ENCODE measurements at regions not wholly inside any gene's neighbourhood (a gene's known extent, or its start where the extent isn't known, plus 50 kb on each side); places are given as distances from the start of the nearest gene placed in this dataset.

DNA sequence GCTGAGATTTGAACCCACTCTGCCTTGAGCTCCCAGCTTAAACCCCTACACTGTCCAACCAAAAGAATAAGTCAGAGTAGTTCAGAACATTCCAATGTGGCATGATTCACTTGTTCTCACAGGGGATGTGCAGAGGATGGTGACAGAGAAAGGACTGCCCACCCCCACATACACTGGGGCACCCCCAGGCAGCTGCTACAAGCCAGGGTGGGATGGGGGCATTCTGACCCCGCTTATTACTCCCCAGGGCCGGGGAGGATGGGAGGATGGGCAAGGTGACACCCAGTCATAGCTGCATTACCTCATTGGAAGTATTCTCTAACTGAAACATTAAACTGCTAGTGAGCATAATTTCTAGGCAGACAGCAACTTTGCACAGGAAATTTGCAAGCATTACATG is 126.0 kb upstream of the PRR20G start:
- Mint-ChIP-seq H3K4me1 (no peaks in the 10 kb centered on the region), H3K27me3 (ENCODE audit: low read depth in 3 of 3) (peaks cover 25 to 37% (median 34%) of the 10 kb centered on the region in 3 donors), H3K27ac (no peak overlapping the region), H3K36me3 (no peaks in the 10 kb centered on the region), H3K4me3 (no peak overlapping the region), H3K9me3 (peaks cover 0 to 2% (median 0%) of the 10 kb centered on the region in 7 donors)
- no peak overlapping the region for H3K4me3 ChIP-seq (replicated peaks in 1 of 3; ENCODE audit: low read depth in 2 of 3, low read length in 3 of 3)
- H3K79me2 ChIP-seq (ENCODE audit: insufficient read depth, low read length): no peaks in the 10 kb centered on the region
- WGBS (ENCODE audit: insufficient coverage): no CpG with 5 or more reads among the region's 2 CpGs
- no peak for DNase-seq
- no peak overlapping the region for H3K27ac ChIP-seq (ENCODE audit: low read depth in 1 of 2, low read length in 2 of 2)
- no peaks in the 10 kb centered on the region for H3K36me3 ChIP-seq (replicated peaks in 1 of 2; ENCODE audit: control insufficient read depth in 1 of 2, insufficient read depth in 2 of 2, low read length in 2 of 2)
- no peaks in the 10 kb centered on the region for H3K9me3 ChIP-seq (replicated peaks in 1 of 2; ENCODE audit: control insufficient read depth in 1 of 2, insufficient read depth in 1 of 2, low read length in 2 of 2)
- intact Hi-C loops (cut with micrococcal nuclease): no loop called here
- no peak overlapping the region for H2AFZ ChIP-seq (ENCODE audit: insufficient read depth, low read depth, low read length, poor library complexity, severe bottlenecking)
- no peak overlapping the region for H3K9ac ChIP-seq (ENCODE audit: insufficient read depth, low read length, poor library complexity, severe bottlenecking)
- peaks cover 7 to 30% of the 10 kb centered on the region in 2 donors for H3K27me3 ChIP-seq (ENCODE audit: control insufficient read depth in 2 of 2, insufficient read depth in 2 of 2, low read length in 2 of 2)
- no peaks in the 10 kb centered on the region for H4K20me1 ChIP-seq (ENCODE audit: insufficient read depth, low read length)
- H3K4me2 ChIP-seq (replicated peaks; ENCODE audit: extremely low read depth, low read length, poor library complexity, severe bottlenecking): no peak overlapping the region
- H3K4me1 ChIP-seq (ENCODE audit: control insufficient read depth in 1 of 2, insufficient read depth in 2 of 2, low read length in 2 of 2): no peaks in the 10 kb centered on the region
- TF ChIP-seq, protein P1, sequence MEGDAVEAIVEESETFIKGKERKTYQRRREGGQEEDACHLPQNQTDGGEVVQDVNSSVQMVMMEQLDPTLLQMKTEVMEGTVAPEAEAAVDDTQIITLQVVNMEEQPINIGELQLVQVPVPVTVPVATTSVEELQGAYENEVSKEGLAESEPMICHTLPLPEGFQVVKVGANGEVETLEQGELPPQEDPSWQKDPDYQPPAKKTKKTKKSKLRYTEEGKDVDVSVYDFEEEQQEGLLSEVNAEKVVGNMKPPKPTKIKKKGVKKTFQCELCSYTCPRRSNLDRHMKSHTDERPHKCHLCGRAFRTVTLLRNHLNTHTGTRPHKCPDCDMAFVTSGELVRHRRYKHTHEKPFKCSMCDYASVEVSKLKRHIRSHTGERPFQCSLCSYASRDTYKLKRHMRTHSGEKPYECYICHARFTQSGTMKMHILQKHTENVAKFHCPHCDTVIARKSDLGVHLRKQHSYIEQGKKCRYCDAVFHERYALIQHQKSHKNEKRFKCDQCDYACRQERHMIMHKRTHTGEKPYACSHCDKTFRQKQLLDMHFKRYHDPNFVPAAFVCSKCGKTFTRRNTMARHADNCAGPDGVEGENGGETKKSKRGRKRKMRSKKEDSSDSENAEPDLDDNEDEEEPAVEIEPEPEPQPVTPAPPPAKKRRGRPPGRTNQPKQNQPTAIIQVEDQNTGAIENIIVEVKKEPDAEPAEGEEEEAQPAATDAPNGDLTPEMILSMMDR (IDR thresholded peaks at IDR 0.05): no peak

GRCh38 chr3:127413318-127413673 is 125.5 kb upstream of the PRR20G start:
- H3K27me3 ChIP-seq (ENCODE audit: control insufficient read depth in 2 of 2, insufficient read depth in 2 of 2, low read length in 2 of 2): peaks cover 5 to 24% of the 10 kb centered on the region in 2 donors
- H3K36me3 ChIP-seq (replicated peaks in 1 of 2; ENCODE audit: control insufficient read depth in 1 of 2, insufficient read depth in 2 of 2, low read length in 2 of 2): no peaks in the 10 kb centered on the region
- no peaks in the 10 kb centered on the region for H3K4me1 Mint-ChIP-seq
- TF ChIP-seq, protein P1 (IDR thresholded peaks at IDR 0.05): no peak
- no peak overlapping the region for H2AFZ ChIP-seq (ENCODE audit: insufficient read depth, low read depth, low read length, poor library complexity, severe bottlenecking)
- DNase-seq: no peak
- H3K36me3 Mint-ChIP-seq: no peaks in the 10 kb centered on the region
- 80% methylated on average over 1 of the region's 3 CpGs for WGBS (ENCODE audit: insufficient coverage)
- no peaks in the 10 kb centered on the region for H3K79me2 ChIP-seq (ENCODE audit: insufficient read depth, low read length)
- H3K9me3 ChIP-seq (replicated peaks in 1 of 2; ENCODE audit: control insufficient read depth in 1 of 2, insufficient read depth in 1 of 2, low read length in 2 of 2): no peaks in the 10 kb centered on the region
- H3K27ac Mint-ChIP-seq: no peak overlapping the region
- no peak overlapping the region for H3K4me3 ChIP-seq (replicated peaks in 1 of 3; ENCODE audit: low read depth in 2 of 3, low read length in 3 of 3)
- no peak overlapping the region for H3K9ac ChIP-seq (ENCODE audit: insufficient read depth, low read length, poor library complexity, severe bottlenecking)
- peaks cover 0 to 2% (median 0%) of the 10 kb centered on the region in 7 donors for H3K9me3 Mint-ChIP-seq
- no peaks in the 10 kb centered on the region for H3K4me1 ChIP-seq (ENCODE audit: control insufficient read depth in 1 of 2, insufficient read depth in 2 of 2, low read length in 2 of 2)
- H4K20me1 ChIP-seq (ENCODE audit: insufficient read depth, low read length): no peaks in the 10 kb centered on the region
- H3K27me3 Mint-ChIP-seq (ENCODE audit: low read depth in 3 of 3): peaks cover 20 to 33% (median 30%) of the 10 kb centered on the region in 3 donors
- intact Hi-C loops (cut with micrococcal nuclease): no loop called here
- no peak overlapping the region for H3K4me2 ChIP-seq (replicated peaks; ENCODE audit: extremely low read depth, low read length, poor library complexity, severe bottlenecking)
- H3K4me3 Mint-ChIP-seq: no peak overlapping the region
- no peak overlapping the region for H3K27ac ChIP-seq (ENCODE audit: low read depth in 1 of 2, low read length in 2 of 2)
